ENCODE measurements at regions not wholly inside any gene's neighbourhood (a gene's known extent, or its start where the extent isn't known, plus 50 kb on each side); places are given as distances from the start of the nearest gene placed in this dataset.

DNA sequence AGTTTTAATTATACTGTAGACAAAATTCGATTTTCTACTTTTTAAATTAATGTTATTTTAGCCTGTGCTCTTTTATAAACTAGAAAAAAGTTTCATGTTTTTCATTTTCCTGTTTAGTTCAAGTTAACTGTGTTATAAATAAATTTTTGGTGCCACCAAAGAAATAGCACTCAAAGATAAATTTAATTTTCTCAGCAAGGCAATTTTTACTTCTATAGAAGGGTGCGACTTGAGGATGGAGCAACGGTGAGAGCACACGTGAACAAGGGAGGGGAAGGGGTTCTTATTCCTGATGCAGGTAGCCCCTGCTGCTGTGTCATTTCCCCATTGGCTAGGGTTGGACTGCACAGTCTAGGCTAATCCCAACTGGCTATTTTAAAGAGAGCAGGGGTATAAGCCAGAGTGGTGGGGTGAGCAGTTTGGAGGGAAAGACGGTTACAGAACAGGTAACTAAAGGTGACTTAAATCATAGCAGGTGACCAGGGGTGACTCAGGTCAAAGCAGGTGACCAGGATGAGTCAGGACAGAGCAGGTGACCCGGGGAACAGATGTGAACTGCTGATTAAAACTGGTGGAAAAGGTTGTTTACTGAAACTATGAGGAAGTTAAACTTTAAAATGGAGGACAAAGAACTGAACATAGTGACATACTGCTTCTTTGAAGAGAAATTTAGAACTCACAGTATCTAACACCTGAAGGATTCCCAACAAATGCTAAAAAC is 104.6 kb upstream of the GPBP1 start:
- TF ChIP-seq, protein P1, sequence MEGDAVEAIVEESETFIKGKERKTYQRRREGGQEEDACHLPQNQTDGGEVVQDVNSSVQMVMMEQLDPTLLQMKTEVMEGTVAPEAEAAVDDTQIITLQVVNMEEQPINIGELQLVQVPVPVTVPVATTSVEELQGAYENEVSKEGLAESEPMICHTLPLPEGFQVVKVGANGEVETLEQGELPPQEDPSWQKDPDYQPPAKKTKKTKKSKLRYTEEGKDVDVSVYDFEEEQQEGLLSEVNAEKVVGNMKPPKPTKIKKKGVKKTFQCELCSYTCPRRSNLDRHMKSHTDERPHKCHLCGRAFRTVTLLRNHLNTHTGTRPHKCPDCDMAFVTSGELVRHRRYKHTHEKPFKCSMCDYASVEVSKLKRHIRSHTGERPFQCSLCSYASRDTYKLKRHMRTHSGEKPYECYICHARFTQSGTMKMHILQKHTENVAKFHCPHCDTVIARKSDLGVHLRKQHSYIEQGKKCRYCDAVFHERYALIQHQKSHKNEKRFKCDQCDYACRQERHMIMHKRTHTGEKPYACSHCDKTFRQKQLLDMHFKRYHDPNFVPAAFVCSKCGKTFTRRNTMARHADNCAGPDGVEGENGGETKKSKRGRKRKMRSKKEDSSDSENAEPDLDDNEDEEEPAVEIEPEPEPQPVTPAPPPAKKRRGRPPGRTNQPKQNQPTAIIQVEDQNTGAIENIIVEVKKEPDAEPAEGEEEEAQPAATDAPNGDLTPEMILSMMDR (IDR thresholded peaks at IDR 0.05): no peak
- TF ChIP-seq POLR2A (IDR thresholded peaks at IDR 0.05; ENCODE audit: low read depth): no peak
- no peak for TF ChIP-seq POLR2AphosphoS5 (IDR thresholded peaks at IDR 0.05)
- no peak for TF ChIP-seq EP300 (IDR thresholded peaks at IDR 0.05)
